Smooth muscle cell (in vitro differentiated cells): ENCODE measurements at regions not wholly inside any gene's neighbourhood (a gene's known extent, or its start where the extent isn't known, plus 50 kb on each side); places are given as distances from the start of the nearest gene placed in this dataset.

Experiments used
- DNase-seq: peaks from one replicate; lab custom pipeline; 2025; ENCODE audit not compliant: unreplicated experiment; lab: John Stamatoyannopoulos, UW
- H2AFZ ChIP-seq: fragments of 200-600 bp; sonication (generic); 2 replicates; pipeline ENCODE4 v1.6.0; 2016; ENCODE audit warnings: antibody characterized with exemption, low read depth, mild to moderate bottlenecking
- H3F3A ChIP-seq: fragments of 200-600 bp; sonication (generic); 2 replicates; pipeline ENCODE4 v1.6.0; 2017; ENCODE audit warnings: antibody characterized with exemption, low read depth
- H3K27ac ChIP-seq: fragments of 200-600 bp; sonication (generic); 2 replicates; pipeline ENCODE4 v1.5.1; 2016; ENCODE audit warnings: low read depth, mild to moderate bottlenecking
- H3K27me3 ChIP-seq: fragments of 200-600 bp; sonication (generic); 2 replicates; pipeline ENCODE4 v1.6.1; 2016; ENCODE audit warnings: low read depth, mild to moderate bottlenecking
- H3K36me3 ChIP-seq: fragments of 200-600 bp; sonication (generic); 2 replicates; pipeline ENCODE4 v1.5.1; 2016; ENCODE audit warnings: low read depth
- H3K4me1 ChIP-seq: fragments of 200-600 bp; sonication (generic); 2 replicates; pipeline ENCODE4 v1.5.1; 2016; ENCODE audit warnings: low read depth
- H3K4me2 ChIP-seq: fragments of 200-600 bp; sonication (generic); 2 replicates; pipeline ENCODE4 v1.6.0; 2016; ENCODE audit warnings: mild to moderate bottlenecking
- H3K4me3 ChIP-seq: fragments of 200-600 bp; sonication (generic); 2 replicates; pipeline ENCODE4 v1.5.1; 2016; ENCODE audit warnings: mild to moderate bottlenecking
- H3K79me2 ChIP-seq: fragments of 200-600 bp; sonication (generic); 2 replicates; pipeline ENCODE4 v1.6.0; 2016; ENCODE audit warnings: low read depth, mild to moderate bottlenecking
- H3K9ac ChIP-seq: fragments of 200-600 bp; sonication (generic); 2 replicates; pipeline ENCODE4 v1.6.0; 2016; ENCODE audit warnings: low read depth
- H3K9me3 ChIP-seq: fragments of 200-600 bp; sonication (generic); replicated peaks from 2 replicates; pipeline ENCODE4 v1.5.1; 2016; ENCODE audit warnings: low read depth
- H4K20me1 ChIP-seq: fragments of 200-600 bp; sonication (generic); 2 replicates; pipeline ENCODE4 v1.6.0; 2016; ENCODE audit warnings: low read depth
- WGBS: methylation state at CpG from one replicate; pipeline ENCODE4 v1.1.7; 2016; ENCODE audit warnings: low lambda C conversion rate; 5-methylcytosine and 5-hydroxymethylcytosine counted together
- TF ChIP-seq, protein P1 (sequence below): fragments of 200-600 bp; sonication (generic); IDR thresholded peaks from 2 replicates; pipeline ENCODE4 v1.5.1; 2017; ENCODE audit warnings: borderline replicate concordance, mild to moderate bottlenecking, antibody characterized with exemption; ENCODE audit not compliant: insufficient read depth, poor library complexity, severe bottlenecking

DNA sequence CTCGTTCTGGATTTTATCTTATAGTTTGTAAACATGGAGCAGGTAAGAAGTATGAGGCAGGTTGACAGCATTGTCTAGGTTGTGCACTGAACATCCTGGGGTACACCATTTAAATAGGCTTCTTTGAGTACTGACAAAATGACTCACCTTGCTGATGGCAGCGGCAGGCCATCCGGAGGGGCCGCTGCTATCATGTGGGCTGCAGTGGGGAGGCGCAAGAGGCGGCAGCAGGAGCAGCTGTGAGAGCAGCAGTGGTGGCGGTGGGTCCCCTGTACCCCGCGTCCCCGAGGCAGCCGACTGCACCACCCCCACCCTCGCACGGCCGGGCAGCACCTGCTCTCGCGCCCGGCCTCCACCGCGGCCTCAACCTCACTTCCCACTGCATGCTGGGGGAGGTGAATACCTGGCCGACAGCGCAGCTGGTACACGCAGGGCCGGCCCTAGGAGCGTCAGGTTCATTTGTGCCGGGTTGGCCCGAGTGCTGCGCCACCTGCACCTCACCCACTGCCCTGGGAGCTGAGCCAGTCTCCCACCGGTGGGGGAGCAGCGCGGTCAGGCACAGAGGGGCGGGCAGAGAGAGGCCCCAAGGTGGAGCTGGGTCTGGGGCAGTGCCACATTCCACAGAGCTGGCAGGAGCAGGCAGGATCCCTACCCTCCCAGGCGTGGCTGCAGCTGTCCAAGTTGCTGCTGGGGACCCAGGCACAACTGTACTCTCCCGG, 154.5 kb upstream of the RBMS1 start:
- H3K36me3 ChIP-seq = no peaks in the 10 kb centered on the region
- H3K79me2 ChIP-seq = no peaks in the 10 kb centered on the region
- H3K4me2 ChIP-seq = no peak overlapping the region
- no peaks in the 10 kb centered on the region for H4K20me1 ChIP-seq
- TF ChIP-seq, protein P1, sequence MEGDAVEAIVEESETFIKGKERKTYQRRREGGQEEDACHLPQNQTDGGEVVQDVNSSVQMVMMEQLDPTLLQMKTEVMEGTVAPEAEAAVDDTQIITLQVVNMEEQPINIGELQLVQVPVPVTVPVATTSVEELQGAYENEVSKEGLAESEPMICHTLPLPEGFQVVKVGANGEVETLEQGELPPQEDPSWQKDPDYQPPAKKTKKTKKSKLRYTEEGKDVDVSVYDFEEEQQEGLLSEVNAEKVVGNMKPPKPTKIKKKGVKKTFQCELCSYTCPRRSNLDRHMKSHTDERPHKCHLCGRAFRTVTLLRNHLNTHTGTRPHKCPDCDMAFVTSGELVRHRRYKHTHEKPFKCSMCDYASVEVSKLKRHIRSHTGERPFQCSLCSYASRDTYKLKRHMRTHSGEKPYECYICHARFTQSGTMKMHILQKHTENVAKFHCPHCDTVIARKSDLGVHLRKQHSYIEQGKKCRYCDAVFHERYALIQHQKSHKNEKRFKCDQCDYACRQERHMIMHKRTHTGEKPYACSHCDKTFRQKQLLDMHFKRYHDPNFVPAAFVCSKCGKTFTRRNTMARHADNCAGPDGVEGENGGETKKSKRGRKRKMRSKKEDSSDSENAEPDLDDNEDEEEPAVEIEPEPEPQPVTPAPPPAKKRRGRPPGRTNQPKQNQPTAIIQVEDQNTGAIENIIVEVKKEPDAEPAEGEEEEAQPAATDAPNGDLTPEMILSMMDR = no peak
- no peak for DNase-seq
- no peak overlapping the region for H3K9ac ChIP-seq
- no peak overlapping the region for H3K27ac ChIP-seq
- no peaks in the 10 kb centered on the region for H3K27me3 ChIP-seq
- H3F3A ChIP-seq = peaks cover 3% of the 10 kb centered on the region
- peaks cover 37% of the 10 kb centered on the region for H3K4me1 ChIP-seq
- no peak overlapping the region for H3K4me3 ChIP-seq
- no peaks in the 10 kb centered on the region for H3K9me3 ChIP-seq
- WGBS = 97% methylated on average over 33 of the region's 33 CpGs
- no peak overlapping the region for H2AFZ ChIP-seq

DNA sequence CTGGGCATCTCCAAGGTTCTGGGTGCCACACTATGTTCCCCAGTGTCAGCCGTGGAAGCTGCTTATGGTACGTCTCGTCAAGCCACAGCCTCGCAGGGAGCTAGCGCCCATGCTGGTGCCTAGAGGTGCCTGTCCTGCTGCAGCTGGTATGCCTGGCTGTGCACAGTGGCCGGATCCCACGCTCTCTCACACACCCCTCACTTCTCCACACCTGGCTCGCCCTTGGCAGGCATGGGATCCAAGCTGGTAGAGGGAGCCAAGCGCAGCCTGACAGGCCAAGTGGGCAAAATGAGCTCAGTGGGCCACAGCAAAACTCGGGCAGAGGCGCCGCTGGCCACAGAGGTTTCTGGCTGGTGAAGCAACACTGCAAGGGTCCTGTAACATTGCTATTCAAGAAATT, 156.1 kb upstream of the RBMS1 start:
- Histone ChIP-seq H3K79me2 (no peaks in the 10 kb centered on the region), H2AFZ (no peak overlapping the region), H3K9me3 (no peaks in the 10 kb centered on the region), H4K20me1 (no peaks in the 10 kb centered on the region), H3K27ac (no peak overlapping the region), H3K9ac (no peak overlapping the region), H3K4me1 (peaks cover 37% of the 10 kb centered on the region), H3K4me2 (no peak overlapping the region), H3F3A (peaks cover 3% of the 10 kb centered on the region), H3K36me3 (no peaks in the 10 kb centered on the region), H3K4me3 (no peak overlapping the region), H3K27me3 (no peaks in the 10 kb centered on the region)
- no peak for DNase-seq
- 99% methylated on average over 12 of the region's 12 CpGs for WGBS
- TF ChIP-seq, protein P1 = no peak

DNA sequence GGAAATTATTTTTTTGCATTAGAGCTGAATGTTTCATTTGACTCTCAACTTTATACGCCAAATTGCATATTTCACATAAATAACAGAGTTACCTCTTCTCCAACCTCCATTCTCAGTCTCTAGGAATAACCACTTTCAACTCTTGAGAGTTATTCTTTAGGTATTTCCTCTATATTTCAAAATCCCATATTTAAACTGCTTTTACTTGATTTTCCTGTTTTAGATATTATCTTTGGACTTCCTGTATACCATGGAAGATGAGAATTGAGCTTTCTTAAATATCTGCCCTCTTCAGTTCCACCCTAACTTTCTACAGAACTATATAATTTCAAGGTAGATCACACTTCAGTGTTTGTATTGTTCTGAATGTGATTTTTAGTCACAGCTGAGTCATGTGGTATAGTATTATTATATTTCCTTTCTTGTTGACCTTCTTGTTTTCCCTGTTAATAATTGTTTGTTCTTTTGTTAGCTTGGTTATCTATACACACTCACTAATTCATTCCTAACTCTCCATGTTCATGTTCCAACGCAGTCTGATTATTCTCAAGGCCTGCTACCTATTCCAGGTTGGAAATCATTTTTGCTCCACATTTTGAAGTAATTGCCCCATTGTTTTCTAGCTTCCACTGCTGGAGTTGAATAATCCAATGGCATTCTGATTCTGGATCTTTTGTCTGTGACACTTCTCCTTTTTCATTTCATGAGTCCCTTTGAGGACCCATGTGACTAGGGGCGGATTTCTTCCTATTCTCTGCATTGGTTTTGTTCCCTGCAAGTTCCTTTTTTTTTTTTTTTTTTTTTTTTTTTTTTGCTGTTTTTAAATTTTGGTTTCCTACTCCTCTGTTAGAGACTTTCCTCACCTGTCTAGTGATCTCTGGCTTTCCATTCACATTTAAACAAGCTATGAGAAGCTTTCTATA, 156.8 kb upstream of the RBMS1 start:
- Histone ChIP-seq H3K79me2 (no peaks in the 10 kb centered on the region), H2AFZ (peak overlapping the region; percentile 38), H3K4me2 (no peak overlapping the region), H3K27ac (peak overlapping the region; percentile 90), H3K27me3 (no peaks in the 10 kb centered on the region), H3K9me3 (no peaks in the 10 kb centered on the region), H3K36me3 (no peaks in the 10 kb centered on the region), H4K20me1 (no peaks in the 10 kb centered on the region), H3K4me3 (no peak overlapping the region), H3F3A (peaks cover 3% of the 10 kb centered on the region), H3K4me1 (peaks cover 36% of the 10 kb centered on the region), H3K9ac (no peak overlapping the region)
- no peak for DNase-seq
- 66% methylated on average over 3 of the region's 3 CpGs for WGBS
- TF ChIP-seq, protein P1 = no peak
